ENCODE measurements at regions not wholly inside any gene's neighbourhood (a gene's known extent, or its start where the extent isn't known, plus 50 kb on each side); places are given as distances from the start of the nearest gene placed in this dataset.
"Not testable (repeated sequence)": the region's sequence is repeated elsewhere in the genome, so short reads cannot be mapped to it uniquely, and the experiment has no call there.

DNA sequence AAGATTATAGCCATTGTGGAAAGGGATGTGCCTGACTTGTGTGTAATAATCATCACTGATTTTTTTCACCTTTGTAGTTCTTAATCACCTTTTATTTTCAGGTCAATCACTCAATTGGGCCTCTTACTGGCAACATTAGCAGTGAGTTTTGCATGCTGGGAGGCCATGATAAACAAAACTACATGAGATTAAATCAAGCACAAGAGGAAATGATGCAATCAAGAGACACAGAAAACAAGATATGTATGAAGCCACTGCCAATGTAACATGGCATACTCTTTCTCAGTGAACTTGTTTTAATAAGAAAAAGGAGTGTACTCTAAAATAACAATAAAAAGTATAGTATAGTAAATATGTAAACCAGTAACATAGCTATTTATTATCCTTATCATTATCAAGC lies 69.9 kb upstream of the FSIP2 start:
- CTCF ChIA-PET, result no interaction called here
- Histone ChIP-seq H3K4me2 (no peak overlapping the region), H3K4me1 (no peaks in the 10 kb centered on the region), H3K27ac (no peak overlapping the region), H3K9me3 (no peaks in the 10 kb centered on the region), H3K4me3 (no peak overlapping the region)
- POLR2A ChIA-PET, result no interaction called here
- no peak for TF ChIP-seq ZC3H11A (IDR thresholded peaks at IDR 0.05)
- TF ChIP-seq SMC3 (IDR thresholded peaks at IDR 0.05), result no peak
- TF ChIP-seq SREBF2 (IDR thresholded peaks at IDR 0.05), result no peak
- no peak for TF ChIP-seq ESRRA (IDR thresholded peaks at IDR 0.05; ENCODE audit: borderline replicate concordance, low read length)
- ATAC-seq (no peak), FAIRE-seq (no peak), DNase-seq (ENCODE audit: low read depth in 1 of 2, low spot score in 1 of 2) (no peak)

GRCh38 chr2:185674232-185674631 lies 64.4 kb upstream of the FSIP2 start:
- FAIRE-seq (no peak), ATAC-seq (no peak), DNase-seq (ENCODE audit: low read depth in 1 of 2, low spot score in 1 of 2) (no peak)
- Histone ChIP-seq H3K4me1 (no peaks in the 10 kb centered on the region), H3K4me3 (no peak overlapping the region), H3K4me2 (no peak overlapping the region), H3K9me3 (no peaks in the 10 kb centered on the region), H3K27ac (no peak overlapping the region)
- POLR2A ChIA-PET, result no interaction called here
- WGBS (ENCODE audit: missing lambda C conversion rate), result 2% methylated on average over 1 of the region's 1 CpG
- CTCF ChIA-PET, result no interaction called here
- TF ChIP-seq CTCF (IDR thresholded peaks at IDR 0.05), result no peak
- no peak for TF ChIP-seq HOXA7 (CRISPR knock-in tag; IDR thresholded peaks at IDR 0.05)
- no peak for TF ChIP-seq GATA3 (IDR thresholded peaks at IDR 0.05; ENCODE audit: borderline replicate concordance)

DNA sequence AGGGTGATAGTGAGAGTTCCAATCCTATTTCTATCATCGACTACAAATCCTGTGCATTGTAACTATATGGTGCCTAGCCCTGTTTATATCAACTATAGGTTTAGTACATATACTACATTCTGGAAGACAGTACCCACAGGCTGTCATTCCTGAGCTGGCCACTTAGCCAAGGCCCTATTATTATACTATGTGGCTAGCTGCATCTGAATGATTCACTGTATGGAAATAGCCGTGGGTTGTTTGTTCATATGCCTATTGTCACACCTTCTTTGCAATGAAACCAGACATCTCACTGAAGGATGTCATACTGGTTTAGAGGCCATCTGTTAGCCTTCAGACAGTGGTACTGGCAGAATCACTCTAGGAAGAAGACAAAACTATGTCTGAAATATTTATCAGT lies 62.3 kb upstream of the FSIP2 start:
- Histone ChIP-seq H3K4me2 (no peak overlapping the region), H3K9me3 (no peaks in the 10 kb centered on the region), H3K27ac (no peak overlapping the region), H3K4me1 (no peaks in the 10 kb centered on the region), H3K4me3 (no peak overlapping the region)
- FAIRE-seq, result no peak
- no peak for DNase-seq (ENCODE audit: low read depth in 1 of 2, low spot score in 1 of 2)
- 5% methylated on average over 2 of the region's 2 CpGs for WGBS (ENCODE audit: missing lambda C conversion rate)
- no peak for TF ChIP-seq MAFK (IDR thresholded peaks at IDR 0.05; ENCODE audit: partially characterized antibody)
- no peak for TF ChIP-seq E2F6 (IDR thresholded peaks at IDR 0.05; ENCODE audit: borderline replicate concordance, low read depth)
- TF ChIP-seq, protein P1, sequence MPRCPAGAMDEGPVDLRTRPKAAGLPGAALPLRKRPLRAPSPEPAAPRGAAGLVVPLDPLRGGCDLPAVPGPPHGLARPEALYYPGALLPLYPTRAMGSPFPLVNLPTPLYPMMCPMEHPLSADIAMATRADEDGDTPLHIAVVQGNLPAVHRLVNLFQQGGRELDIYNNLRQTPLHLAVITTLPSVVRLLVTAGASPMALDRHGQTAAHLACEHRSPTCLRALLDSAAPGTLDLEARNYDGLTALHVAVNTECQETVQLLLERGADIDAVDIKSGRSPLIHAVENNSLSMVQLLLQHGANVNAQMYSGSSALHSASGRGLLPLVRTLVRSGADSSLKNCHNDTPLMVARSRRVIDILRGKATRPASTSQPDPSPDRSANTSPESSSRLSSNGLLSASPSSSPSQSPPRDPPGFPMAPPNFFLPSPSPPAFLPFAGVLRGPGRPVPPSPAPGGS (IDR thresholded peaks at IDR 0.05), result no peak
- no peak for TF ChIP-seq HEYL (CRISPR knock-in tag; IDR thresholded peaks at IDR 0.05)
- TF ChIP-seq HOXA7 (CRISPR knock-in tag; IDR thresholded peaks at IDR 0.05), result no peak
- TF ChIP-seq, protein P2, sequence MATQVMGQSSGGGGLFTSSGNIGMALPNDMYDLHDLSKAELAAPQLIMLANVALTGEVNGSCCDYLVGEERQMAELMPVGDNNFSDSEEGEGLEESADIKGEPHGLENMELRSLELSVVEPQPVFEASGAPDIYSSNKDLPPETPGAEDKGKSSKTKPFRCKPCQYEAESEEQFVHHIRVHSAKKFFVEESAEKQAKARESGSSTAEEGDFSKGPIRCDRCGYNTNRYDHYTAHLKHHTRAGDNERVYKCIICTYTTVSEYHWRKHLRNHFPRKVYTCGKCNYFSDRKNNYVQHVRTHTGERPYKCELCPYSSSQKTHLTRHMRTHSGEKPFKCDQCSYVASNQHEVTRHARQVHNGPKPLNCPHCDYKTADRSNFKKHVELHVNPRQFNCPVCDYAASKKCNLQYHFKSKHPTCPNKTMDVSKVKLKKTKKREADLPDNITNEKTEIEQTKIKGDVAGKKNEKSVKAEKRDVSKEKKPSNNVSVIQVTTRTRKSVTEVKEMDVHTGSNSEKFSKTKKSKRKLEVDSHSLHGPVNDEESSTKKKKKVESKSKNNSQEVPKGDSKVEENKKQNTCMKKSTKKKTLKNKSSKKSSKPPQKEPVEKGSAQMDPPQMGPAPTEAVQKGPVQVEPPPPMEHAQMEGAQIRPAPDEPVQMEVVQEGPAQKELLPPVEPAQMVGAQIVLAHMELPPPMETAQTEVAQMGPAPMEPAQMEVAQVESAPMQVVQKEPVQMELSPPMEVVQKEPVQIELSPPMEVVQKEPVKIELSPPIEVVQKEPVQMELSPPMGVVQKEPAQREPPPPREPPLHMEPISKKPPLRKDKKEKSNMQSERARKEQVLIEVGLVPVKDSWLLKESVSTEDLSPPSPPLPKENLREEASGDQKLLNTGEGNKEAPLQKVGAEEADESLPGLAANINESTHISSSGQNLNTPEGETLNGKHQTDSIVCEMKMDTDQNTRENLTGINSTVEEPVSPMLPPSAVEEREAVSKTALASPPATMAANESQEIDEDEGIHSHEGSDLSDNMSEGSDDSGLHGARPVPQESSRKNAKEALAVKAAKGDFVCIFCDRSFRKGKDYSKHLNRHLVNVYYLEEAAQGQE (IDR thresholded peaks at IDR 0.05), result no peak
- no peak for TF ChIP-seq TP53 (CRISPR knock-in tag; IDR thresholded peaks at IDR 0.05)
- TF ChIP-seq HOXB5 (CRISPR knock-in tag; IDR thresholded peaks at IDR 0.05), result no peak
- no peak for TF ChIP-seq HES2 (IDR thresholded peaks at IDR 0.05)
- TF ChIP-seq POLR2AphosphoS2 (conservative IDR thresholded peaks at IDR 0.05; ENCODE audit: low read length), result no peak
- POLR2A ChIA-PET, result no interaction called here
- peak; percentile 19 to 32; a peak in 1 of 6 replicates for ATAC-seq
- CTCF ChIA-PET, result no interaction called here

DNA sequence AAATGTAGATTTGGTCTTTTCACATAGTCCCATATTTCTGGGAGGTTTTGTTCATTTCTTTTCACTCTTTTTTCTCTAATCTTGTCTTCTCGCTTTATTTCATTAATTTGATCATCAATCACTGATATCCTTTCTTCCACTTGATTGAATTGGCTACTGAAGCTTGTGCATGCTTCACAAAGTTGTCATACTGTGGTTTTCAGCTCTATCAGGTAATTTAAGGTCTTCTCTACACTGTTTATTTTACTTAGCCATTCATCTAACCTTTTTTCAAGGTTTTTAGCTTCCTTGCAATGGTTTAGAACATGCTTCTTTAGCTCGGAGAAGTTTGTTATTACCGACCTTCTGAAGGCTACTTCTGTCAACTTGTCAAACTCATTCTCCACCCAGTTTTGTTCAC lies 51.6 kb upstream of the FSIP2 start:
- FAIRE-seq, ATAC-seq: not testable (repeated sequence)

More for the DNA sequence above, 51.6 kb upstream of the FSIP2 start:
- CTCF ChIA-PET; H3K4me3 ChIP-seq; H3K9me3 ChIP-seq; DNase-seq (ENCODE audit: low read depth in 1 of 2, low spot score in 1 of 2); POLR2A ChIA-PET; H3K27ac ChIP-seq; H3K4me2 ChIP-seq: not testable (repeated sequence)
- WGBS (ENCODE audit: missing lambda C conversion rate), result 70% methylated on average over 3 of the region's 3 CpGs
- peaks cover 14% of the 10 kb centered on the region; the same call in 2 of the 3 replicates for H3K4me1 ChIP-seq

Data from A549 (cell line).